K562 (cell line): ENCODE measurements at regions not wholly inside any gene's neighbourhood (a gene's known extent, or its start where the extent isn't known, plus 50 kb on each side); places are given as distances from the start of the nearest gene placed in this dataset.

ENCODE experiments used
- LARP7 ChIP-seq: fragments of 450-650 bp; IDR thresholded peaks from 2 replicates; pipeline ENCODE4 v1.6.1; 2016
- MGA ChIP-seq: fragments of 450-650 bp; IDR thresholded peaks from 2 replicates; pipeline ENCODE4 v1.6.1; 2016; ENCODE audit warnings: mild to moderate bottlenecking, moderate library complexity

GRCh38 chr14:54229136-54229535 is 167.7 kb upstream of the CDKN3 start (continued):
- TF ChIP-seq MGA = no peak
- TF ChIP-seq LARP7 = no peak
- TF ChIP-seq, all 486 proteins: peak for 0
